ENCODE measurements at regions not wholly inside any gene's neighbourhood (a gene's known extent, or its start where the extent isn't known, plus 50 kb on each side); places are given as distances from the start of the nearest gene placed in this dataset.

GRCh38 chr12:77435446-77436091 lies 370.2 kb upstream of the E2F7 start:
- CTCF ChIA-PET = no interaction called here
- POLR2A ChIA-PET = no interaction called here

DNA sequence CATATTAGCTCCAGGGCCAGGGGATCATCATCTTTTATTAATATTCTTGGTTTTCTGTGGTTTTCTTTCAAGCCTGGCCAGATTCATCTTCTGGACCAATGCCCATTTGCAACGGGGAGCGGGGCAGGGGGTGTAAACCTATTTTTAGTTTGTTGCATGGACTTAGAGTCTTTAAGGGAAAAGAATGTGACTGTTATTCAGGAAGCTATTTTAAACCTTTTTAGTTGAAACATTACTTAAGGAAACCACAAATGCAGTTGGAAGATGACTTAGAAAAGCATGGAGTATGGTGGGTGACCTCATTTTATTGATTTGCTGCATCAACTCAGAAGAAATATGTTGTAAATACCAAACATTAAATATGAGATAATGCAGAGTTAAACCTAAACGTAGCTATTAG lies 368.4 kb upstream of the E2F7 start:
- ChIA-PET POLR2A (no interaction called here), CTCF (no interaction called here)

DNA sequence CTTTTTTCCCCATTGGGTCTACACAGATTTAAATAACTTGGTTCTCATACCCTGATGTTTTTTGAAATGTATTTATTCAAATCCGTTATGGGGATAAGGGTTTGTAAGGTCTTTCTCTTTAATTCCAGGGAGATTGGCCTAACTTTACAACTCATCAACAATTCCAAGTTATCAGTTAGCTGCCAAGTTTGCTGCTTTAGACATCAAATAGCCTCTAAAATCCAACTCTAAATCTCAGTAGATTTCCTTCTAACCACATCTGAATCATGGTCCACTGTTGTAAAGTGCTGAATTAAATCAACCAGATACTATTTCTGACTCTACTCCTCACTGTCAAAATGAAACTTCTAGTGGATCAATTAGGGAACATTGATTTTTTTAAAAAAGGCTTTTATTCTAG lies 364.1 kb upstream of the E2F7 start:
- ChIA-PET POLR2A (no interaction called here), CTCF (no interaction called here)

DNA sequence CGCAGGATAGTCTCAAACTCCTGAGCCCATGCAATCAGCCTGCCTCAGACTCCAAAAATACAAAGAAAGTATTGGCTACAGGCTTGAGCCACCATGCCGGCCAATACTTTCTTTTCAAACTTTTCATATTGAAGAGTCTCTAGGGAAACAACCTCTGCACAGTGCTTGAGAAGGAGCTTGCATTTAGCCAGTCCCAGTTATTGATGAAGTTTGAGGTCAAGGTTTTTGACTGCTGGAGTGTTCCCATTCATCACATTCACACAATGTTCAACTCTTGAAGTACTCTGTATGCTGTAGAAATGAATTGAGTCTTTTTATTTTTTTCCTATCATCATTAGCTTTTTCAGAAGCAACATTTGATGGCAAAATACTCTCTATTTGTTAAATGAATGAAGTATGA lies 355.8 kb upstream of the E2F7 start:
- ChIA-PET CTCF (no interaction called here), POLR2A (no interaction called here)

- POLR2A ChIA-PET = no interaction called here
- CTCF ChIA-PET = no interaction called here
Measured at GRCh38 chr12:77409551-77409950, 344.2 kb upstream of the E2F7 start.

DNA sequence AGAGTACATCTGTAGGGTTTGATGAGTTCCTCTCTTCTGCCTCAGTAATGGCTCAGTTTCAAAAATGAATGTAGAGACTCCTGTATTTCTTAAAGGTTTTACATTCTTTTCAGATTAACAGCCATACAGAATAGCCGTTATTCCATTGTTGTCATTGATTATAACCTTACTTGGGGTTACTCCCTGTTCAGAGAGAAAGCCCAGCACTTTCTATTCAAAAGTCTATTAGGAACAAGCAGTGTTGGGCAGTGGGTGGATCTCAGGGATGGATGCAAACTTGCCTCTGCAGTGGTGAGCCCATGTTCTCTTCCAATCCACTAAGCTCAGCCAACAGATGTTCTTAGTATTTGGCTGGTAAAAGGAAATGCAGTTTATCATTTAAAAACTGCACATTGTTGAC lies 342.6 kb upstream of the E2F7 start:
- ChIA-PET CTCF (no interaction called here), POLR2A (no interaction called here)

GRCh38 chr12:77406219-77406905 lies 341.0 kb upstream of the E2F7 start:
- ChIA-PET POLR2A (no interaction called here), CTCF (no interaction called here)

- CTCF ChIA-PET = no interaction called here
Measured at GRCh38 chr12:77402716-77403115, 337.3 kb upstream of the E2F7 start.

GRCh38 chr12:77401770-77402081 lies 336.4 kb upstream of the E2F7 start:
- ChIA-PET POLR2A (no interaction called here), CTCF (no interaction called here)

More at GRCh38 chr12:77402716-77403115, 337.3 kb upstream of the E2F7 start:
- POLR2A ChIA-PET = no interaction called here

DNA sequence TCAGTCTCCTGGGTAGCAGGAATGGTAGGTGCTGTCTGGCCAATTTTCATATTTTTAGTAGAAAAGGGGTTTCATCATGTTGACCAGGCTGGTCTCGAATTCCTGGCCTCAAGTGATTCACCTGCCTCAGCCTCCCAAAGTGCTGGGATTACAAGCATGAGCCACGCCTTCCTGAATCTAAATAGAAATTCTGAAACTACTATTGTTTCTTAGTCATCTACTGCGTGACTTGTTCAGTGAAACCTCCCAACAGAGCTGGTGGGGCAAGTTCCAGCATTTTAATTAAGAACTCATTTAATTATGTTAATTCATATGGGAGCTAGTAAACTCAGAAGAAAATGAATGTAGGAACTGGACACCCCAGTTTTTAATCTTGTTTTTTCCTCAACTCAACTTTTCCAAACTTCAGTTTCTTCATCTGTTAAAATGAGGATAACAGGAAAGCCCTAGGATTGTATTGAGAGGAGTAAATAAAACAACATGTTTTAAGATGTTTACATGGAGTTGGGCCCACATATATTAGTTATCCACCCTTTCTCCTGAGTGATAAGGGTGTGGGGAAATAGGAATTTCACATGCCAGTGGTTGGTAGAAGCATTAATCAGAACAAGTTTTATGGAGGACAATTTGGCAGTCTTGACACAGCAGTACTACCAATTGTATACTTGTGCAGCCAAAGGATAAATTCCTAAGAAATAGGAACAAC lies 335.8 kb upstream of the E2F7 start:
- ChIA-PET CTCF (no interaction called here), POLR2A (no interaction called here)

- CTCF ChIA-PET = no interaction called here
Measured at GRCh38 chr12:77392467-77393088, 327.2 kb upstream of the E2F7 start.

GRCh38 chr12:77388445-77389265 lies 323.3 kb upstream of the E2F7 start:
- CTCF ChIA-PET = no interaction called here
- POLR2A ChIA-PET = no interaction called here

More at GRCh38 chr12:77392467-77393088, 327.2 kb upstream of the E2F7 start:
- POLR2A ChIA-PET = interaction anchor here (0.6 kb wide), 1 partner anchor 1881 kb away, joined by 3 read pairs; no protein-coding TSS in a partner anchor

GRCh38 chr12:77387671-77388070 lies 322.3 kb upstream of the E2F7 start:
- POLR2A ChIA-PET = no interaction called here
- CTCF ChIA-PET = no interaction called here

- CTCF ChIA-PET = no interaction called here
- POLR2A ChIA-PET = no interaction called here
Measured at GRCh38 chr12:77387214-77387613, 321.8 kb upstream of the E2F7 start.

DNA sequence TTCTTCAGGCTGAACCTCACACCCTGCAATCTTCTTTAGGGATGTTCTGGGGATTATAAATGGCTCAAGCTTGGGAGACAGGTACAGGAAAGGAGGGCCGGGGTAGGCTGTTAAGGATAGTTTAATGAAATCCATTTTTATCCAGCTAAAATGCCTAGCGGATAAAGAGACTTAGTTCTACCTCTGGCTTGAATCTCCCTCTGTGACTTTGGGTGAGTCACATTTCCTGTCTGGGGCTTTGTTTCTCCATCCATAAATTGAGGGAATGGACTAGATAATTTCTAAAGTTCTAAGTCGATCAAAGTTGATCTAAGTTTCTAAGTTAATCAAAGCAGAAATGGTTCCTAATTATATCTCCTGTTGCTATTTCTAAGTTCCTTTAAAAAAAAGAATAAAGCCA lies 319.6 kb upstream of the E2F7 start:
- CTCF ChIA-PET = no interaction called here
- POLR2A ChIA-PET = no interaction called here

- ChIA-PET POLR2A (no interaction called here), CTCF (no interaction called here)
Measured at GRCh38 chr12:77382096-77382742, 316.9 kb upstream of the E2F7 start.

DNA sequence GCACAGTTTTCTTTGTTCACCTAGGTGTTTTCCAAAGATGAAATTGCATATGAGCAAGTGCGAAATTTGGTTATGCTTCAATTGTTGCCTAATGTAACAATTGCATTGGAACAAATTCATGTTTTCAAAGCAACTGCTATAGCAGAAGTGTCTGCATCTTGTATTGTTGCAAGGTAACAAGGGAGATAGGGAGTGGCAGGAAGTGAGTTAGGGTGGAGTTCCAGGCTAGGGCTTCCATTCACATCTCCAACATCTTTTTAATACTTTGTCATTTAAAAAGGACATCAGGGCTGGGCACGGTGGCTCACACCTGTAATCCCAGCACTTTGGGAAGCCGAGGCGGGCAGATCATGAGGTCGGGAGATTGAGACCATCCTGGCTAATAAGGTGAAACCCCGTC lies 312.3 kb upstream of the E2F7 start:
- ChIA-PET POLR2A (no interaction called here), CTCF (no interaction called here)

DNA sequence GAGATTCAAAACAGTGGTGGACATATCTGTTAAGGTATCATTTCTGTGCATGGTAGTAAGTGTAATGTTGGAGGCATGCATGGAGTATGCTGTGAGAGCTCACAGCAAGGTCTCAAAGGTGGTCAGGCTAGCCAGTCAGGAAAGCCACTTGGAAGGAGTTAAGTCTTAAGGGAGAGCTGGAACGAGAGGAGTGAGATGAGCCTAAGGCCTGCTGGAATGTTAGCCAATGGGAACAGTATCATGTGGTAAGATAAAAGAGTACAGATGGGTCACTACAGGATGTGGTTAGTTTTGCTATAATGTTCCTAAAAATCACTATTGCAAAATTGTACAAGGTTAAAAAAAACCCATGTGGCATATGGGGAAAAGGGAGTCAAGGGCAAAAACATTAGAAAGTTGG lies 311.7 kb upstream of the E2F7 start:
- ChIA-PET CTCF (no interaction called here), POLR2A (no interaction called here)

GRCh38 chr12:77374673-77375072 lies 309.3 kb upstream of the E2F7 start:
- POLR2A ChIA-PET = no interaction called here
- CTCF ChIA-PET = no interaction called here

GRCh38 chr12:77372494-77372893 lies 307.1 kb upstream of the E2F7 start:
- POLR2A ChIA-PET = no interaction called here

More at GRCh38 chr12:77372494-77372893, 307.1 kb upstream of the E2F7 start:
- CTCF ChIA-PET = no interaction called here

All from activated CD8-positive, alpha-beta memory T cell treated with anti-CD3 and anti-CD28 coated beads for 36 hours (primary cell).